Hypothalamus (tissue), 51 donors: ENCODE measurements at regions not wholly inside any gene's neighbourhood (a gene's known extent, or its start where the extent isn't known, plus 50 kb on each side); places are given as distances from the start of the nearest gene placed in this dataset.
A peak's percentile ranks its signal among the peaks of the same experiment; 100 is the strongest.
"Not testable (repeated sequence)": the region's sequence is repeated elsewhere in the genome, so short reads cannot be mapped to it uniquely, and the experiment has no call there.

ENCODE experiments used
- DNase-seq, 51 donors: peaks; one replicate each; lab custom pipeline; 2025; lab: John Stamatoyannopoulos, UW

GRCh38 chr18:60067426-60068210 is 167.8 kb downstream of the PMAIP1 start:
- peak in 2 of 51 donors; percentile 2 to 21 for DNase-seq

DNA sequence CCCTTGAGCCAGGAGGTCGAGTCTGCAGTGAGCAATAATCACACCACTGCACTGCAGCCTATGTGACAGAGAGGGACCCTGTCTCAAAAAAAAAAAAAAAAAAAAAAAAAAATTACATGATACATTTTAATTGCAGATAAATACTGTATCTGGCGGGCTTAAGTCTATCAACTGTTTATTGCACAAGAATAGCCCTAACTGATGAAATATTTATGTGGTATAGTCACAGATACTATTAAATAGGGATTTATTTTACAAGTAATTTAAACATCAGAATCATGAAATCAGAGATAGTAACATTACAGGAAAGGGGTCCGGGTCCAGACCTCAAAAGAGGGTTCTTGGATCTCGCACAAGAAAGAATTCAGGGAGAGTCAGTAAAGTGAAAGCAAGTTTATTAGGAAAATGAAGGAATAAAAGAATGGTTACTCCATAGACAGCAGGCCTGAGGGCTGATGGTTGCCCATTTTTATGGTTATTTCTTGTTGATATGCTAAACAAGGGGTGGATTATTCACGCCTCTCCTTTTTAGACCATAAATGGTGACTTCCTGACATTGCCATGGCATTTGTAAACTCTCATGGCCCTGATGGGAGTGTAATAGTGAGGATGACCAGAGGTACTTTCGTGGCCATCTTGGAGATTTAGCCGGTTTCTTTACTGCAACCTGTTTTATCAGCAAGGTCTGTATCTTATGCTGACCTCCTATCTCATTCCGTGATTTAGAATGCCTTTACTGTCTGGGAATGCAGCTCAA is 166.6 kb downstream of the PMAIP1 start:
- DNase-seq, result no peak

GRCh38 chr18:60064271-60064670 is 164.5 kb downstream of the PMAIP1 start:
- DNase-seq, result no peak

DNA sequence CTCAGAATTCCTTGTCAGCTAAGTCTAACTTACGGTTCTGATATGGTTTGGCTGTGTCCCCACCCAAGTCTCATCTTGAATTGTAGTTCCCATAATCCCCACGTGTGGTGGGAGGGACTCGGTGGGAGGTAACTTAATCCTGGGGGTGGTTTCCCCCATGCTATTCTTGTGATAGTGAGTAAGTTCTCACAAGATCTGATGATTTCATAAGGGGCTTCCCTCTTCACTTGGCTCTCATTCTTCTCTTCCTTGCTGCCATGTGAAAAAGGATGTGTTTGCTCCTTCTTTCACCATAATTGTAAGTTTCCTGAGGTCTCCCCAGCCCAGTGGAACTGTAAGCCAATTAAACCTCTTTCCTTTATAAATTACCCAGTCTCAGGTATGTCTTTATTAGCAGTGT is 163.0 kb downstream of the PMAIP1 start:
- not testable (repeated sequence) for DNase-seq

DNA sequence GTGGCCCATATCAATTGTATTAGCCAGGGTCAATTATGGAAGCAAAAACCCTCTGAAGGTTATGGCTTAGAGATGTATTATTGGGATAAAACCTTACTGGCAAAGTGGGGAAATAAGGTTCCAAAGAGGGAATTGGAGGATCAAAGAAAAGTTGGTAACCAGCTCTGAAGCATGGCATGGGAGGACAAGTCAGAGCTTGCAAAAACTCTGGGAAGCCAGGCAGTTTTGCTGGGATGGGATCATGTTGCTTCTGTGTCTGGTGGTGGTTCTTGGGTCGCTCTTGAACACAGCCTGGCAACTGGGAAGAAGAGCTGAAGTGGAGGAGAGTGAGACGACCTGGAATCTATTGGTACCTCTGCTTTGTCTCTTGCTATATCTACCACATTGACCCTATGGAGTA is 162.6 kb downstream of the PMAIP1 start:
- no peak for DNase-seq

- DNase-seq, result peak in 1 of 51 donors; percentile 36
Measured at GRCh38 chr18:60060578-60060977, 160.8 kb downstream of the PMAIP1 start.

GRCh38 chr18:60060026-60060425 is 160.2 kb downstream of the PMAIP1 start:
- DNase-seq, result peak in 1 of 51 donors; percentile 36

DNA sequence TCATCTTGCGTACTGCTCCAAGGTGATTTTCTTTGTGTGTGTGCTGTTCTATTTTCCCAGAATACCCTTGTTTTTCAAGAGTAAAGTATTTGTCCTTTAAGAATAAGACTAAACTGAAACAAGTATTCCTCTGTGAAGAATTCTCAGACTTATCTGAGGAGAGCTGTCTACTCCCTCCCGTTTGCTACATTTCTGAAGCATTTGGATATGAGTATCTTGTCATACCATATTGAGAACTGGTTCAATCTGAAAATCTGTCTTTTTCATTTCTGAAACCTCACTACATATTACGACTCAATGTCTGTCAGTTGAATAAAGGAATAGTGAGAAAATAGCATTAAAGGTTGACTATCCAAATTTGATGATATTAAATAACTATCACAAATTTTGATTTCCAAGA is 159.4 kb downstream of the PMAIP1 start:
- no peak for DNase-seq

- peak in 2 of 51 donors; percentile 5 to 21 for DNase-seq
Measured at GRCh38 chr18:60053747-60054304, 154.0 kb downstream of the PMAIP1 start.

- DNase-seq, result no peak
Measured at GRCh38 chr18:60050821-60051220, 151.0 kb downstream of the PMAIP1 start.

DNA sequence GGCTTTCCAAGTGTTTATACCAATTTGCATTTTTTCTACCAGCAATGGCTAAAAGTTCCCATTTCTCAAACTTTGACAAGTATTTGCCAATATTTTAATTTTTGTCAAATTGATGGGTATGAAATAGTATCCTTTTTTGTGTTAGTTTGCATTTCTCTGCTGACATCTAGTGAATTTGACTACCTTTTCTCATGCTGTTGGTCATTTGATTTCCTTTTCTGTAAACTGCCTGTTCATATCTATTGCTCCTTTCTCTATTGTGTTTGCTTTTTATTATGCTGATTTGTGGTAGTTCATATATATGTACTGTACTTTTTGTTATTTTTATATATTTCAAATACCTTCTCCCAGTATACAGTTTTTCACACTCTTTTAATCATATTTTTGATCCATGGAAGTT is 149.4 kb downstream of the PMAIP1 start:
- DNase-seq, result no peak

DNA sequence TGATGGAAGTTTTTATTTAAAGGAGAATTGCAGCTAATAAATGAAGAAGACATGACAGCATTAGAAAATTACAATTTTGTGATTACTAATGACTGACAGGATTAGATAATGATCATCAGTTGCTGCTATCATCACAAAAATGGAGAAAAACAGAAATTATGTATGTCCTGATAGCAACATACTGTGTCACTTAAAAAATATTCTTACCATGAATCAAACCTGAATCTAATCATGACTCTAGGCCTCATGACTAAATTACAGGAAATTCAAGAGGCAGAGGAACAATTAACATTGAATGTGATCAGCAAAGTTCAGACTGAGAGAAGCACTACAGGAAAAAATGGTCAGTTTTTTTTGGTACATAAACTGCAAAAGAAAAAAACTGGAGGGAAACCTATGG is 147.8 kb downstream of the PMAIP1 start:
- no peak for DNase-seq

GRCh38 chr18:60044290-60045006 is 144.7 kb downstream of the PMAIP1 start:
- DNase-seq, result no peak

GRCh38 chr18:60040971-60041370 is 141.2 kb downstream of the PMAIP1 start:
- DNase-seq, result no peak

DNA sequence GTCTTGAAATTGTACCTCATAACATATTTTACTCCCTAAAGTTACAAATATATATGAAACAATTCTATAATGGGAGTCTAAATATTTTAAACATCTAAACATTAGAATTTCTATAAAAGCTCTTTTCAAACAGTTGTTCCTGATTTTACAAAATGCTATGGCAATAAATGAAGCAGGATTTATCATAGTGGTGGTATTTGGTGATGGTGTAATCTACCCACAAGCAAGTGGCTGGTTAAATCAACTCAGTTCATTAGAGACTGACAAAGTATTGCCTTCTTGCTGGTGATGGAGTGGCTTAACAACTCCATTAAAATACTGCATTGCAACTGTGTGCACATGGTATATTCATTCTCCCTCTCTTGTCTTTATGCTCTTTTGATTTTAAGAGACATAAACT is 138.9 kb downstream of the PMAIP1 start:
- no peak for DNase-seq

- peak in 19 of 51 donors; percentile 4 to 61 (median 41) for DNase-seq
Measured at GRCh38 chr18:60027397-60027796, 127.6 kb downstream of the PMAIP1 start.

DNA sequence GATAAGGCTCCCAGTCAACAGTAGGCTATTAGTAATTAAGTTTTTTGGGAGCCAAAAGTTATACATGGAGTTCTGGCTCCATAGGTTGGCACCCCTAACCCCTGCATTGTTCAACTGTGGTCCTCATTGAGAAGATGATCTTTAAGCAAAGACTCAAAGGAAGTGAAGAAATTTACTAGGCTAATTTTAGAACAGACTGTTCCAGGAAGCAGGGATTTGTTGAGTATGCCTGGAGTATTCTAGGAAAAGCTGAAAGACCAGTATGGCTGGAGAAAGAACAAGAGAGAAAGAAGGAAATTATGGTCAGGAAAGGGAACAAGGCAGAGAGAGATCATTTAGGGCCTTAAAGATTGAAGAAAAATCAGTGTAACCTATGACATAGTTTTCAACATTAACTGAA is 125.1 kb downstream of the PMAIP1 start:
- DNase-seq, result no peak

DNA sequence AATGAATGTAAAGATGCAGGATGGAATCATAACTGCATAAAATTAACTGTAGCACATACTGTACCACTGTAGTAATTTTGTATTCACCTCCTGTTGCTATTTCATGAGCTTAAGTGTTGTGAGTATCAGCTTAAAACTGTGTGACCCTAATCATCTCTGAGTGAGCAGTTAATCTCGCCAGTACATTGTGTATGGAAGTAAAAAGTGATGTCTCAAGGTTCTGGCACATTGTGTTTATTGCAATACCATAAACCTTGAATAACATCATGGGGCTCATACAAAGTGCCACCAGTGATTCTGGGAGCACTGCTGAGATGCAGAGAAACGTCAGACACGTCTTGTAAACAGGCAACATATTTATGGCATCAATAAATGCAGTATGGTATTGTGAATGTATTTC is 124.5 kb downstream of the PMAIP1 start:
- DNase-seq, result no peak

GRCh38 chr18:60022671-60023276 is 123.0 kb downstream of the PMAIP1 start:
- no peak for DNase-seq

DNA sequence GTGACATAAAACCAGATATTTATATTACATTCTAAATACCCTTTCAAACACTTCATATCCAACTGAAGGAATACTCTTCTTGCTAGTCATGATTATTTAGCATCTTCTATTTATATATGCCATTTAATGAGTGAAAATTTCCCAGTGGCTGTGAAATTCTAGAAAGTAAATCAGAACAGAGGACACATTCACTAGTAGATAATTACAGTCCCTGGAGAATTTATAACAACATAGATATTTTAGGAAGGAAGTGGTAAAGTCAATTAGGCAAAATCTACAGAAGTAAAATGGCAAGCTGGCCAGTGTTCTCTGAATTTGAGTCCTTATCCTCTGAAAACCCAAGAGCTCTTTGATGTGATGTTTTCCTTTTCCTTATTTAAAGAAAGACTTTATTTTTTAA is 121.8 kb downstream of the PMAIP1 start:
- no peak for DNase-seq
